Adipocyte (in vitro differentiated cells): ENCODE measurements at regions not wholly inside any gene's neighbourhood (a gene's known extent, or its start where the extent isn't known, plus 50 kb on each side); places are given as distances from the start of the nearest gene placed in this dataset.
A peak's percentile ranks its signal among the peaks of the same experiment; 100 is the strongest.

Experiments used
- DNase-seq: peaks from one replicate; pipeline ENCODE4 v3.0.0-alpha.2; 2015; ENCODE audit warnings: low read depth
- H3K27me3 ChIP-seq: replicated peaks from 2 replicates; pipeline ENCODE4 v1.7.0; 2013; ENCODE audit warnings: mild to moderate bottlenecking, low read length, moderate library complexity; ENCODE audit not compliant: control insufficient read depth, insufficient read depth
- H3K36me3 ChIP-seq: 2 replicates; pipeline ENCODE4 v1.7.0; 2013; ENCODE audit warnings: low read length, mild to moderate bottlenecking, moderate library complexity; ENCODE audit not compliant: control insufficient read depth, insufficient read depth, severe bottlenecking
- H3K4me1 ChIP-seq: 2 replicates; pipeline ENCODE4 v1.7.0; 2013; ENCODE audit warnings: mild to moderate bottlenecking, low read length, moderate library complexity; ENCODE audit not compliant: control insufficient read depth, insufficient read depth
- H3K4me3 ChIP-seq: 2 replicates; pipeline ENCODE4 v1.7.0; 2013; ENCODE audit warnings: mild to moderate bottlenecking, low read length, moderate library complexity
- H3K9ac ChIP-seq: 2 replicates; pipeline ENCODE4 v1.7.0; 2013; ENCODE audit warnings: mild to moderate bottlenecking, low read length, moderate library complexity
- H3K9me3 ChIP-seq: 2 replicates; pipeline ENCODE4 v1.7.0; 2013; ENCODE audit warnings: mild to moderate bottlenecking, low read length, moderate library complexity; ENCODE audit not compliant: control insufficient read depth

GRCh38 chr2:216564611-216565010 lies 66.0 kb downstream of the RPL37A start:
- no peak for DNase-seq
- H3K36me3 ChIP-seq, result no peaks in the 10 kb centered on the region
- no peaks in the 10 kb centered on the region for H3K9me3 ChIP-seq
- peaks cover 16% of the 10 kb centered on the region for H3K4me1 ChIP-seq
- H3K27me3 ChIP-seq, result no peaks in the 10 kb centered on the region
- H3K4me3 ChIP-seq, result no peak overlapping the region
- no peak overlapping the region for H3K9ac ChIP-seq

GRCh38 chr2:216565956-216566355 lies 67.3 kb upstream of the IGFBP2 start:
- Histone ChIP-seq H3K9ac (no peak overlapping the region), H3K4me3 (no peak overlapping the region), H3K9me3 (peaks cover under 1% of the 10 kb centered on the region), H3K36me3 (no peaks in the 10 kb centered on the region), H3K4me1 (peaks cover 9% of the 10 kb centered on the region), H3K27me3 (no peaks in the 10 kb centered on the region)
- DNase-seq, result no peak

GRCh38 chr2:216568576-216568975 lies 64.6 kb upstream of the IGFBP2 start:
- H3K27me3 ChIP-seq, result no peaks in the 10 kb centered on the region
- H3K9ac ChIP-seq, result no peak overlapping the region
- DNase-seq, result no peak
- no peak overlapping the region for H3K4me3 ChIP-seq
- H3K9me3 ChIP-seq, result peaks cover 6% of the 10 kb centered on the region
- H3K4me1 ChIP-seq, result peaks cover 15% of the 10 kb centered on the region
- no peaks in the 10 kb centered on the region for H3K36me3 ChIP-seq

GRCh38 chr2:216569765-216570164 lies 63.5 kb upstream of the IGFBP2 start:
- no peak overlapping the region for H3K4me3 ChIP-seq
- no peak overlapping the region for H3K9ac ChIP-seq
- H3K27me3 ChIP-seq, result no peaks in the 10 kb centered on the region
- peaks cover 27% of the 10 kb centered on the region for H3K4me1 ChIP-seq
- H3K36me3 ChIP-seq, result no peaks in the 10 kb centered on the region
- peaks cover 6% of the 10 kb centered on the region for H3K9me3 ChIP-seq
- DNase-seq, result no peak

- Histone ChIP-seq H3K4me1 (peaks cover 32% of the 10 kb centered on the region), H3K9me3 (peaks cover 6% of the 10 kb centered on the region), H3K9ac (no peak overlapping the region), H3K27me3 (no peaks in the 10 kb centered on the region), H3K36me3 (no peaks in the 10 kb centered on the region), H3K4me3 (no peak overlapping the region)
- no peak for DNase-seq
Measured at GRCh38 chr2:216570357-216570756, 62.9 kb upstream of the IGFBP2 start.

GRCh38 chr2:216571178-216571908 lies 61.9 kb upstream of the IGFBP2 start:
- Histone ChIP-seq H3K27me3 (no peaks in the 10 kb centered on the region), H3K9me3 (peaks cover 6% of the 10 kb centered on the region), H3K36me3 (no peaks in the 10 kb centered on the region), H3K4me3 (no peak overlapping the region), H3K9ac (no peak overlapping the region), H3K4me1 (peaks cover 33% of the 10 kb centered on the region)
- DNase-seq, result no peak

GRCh38 chr2:216571909-216572513 lies 61.2 kb upstream of the IGFBP2 start:
- Histone ChIP-seq H3K9me3 (peaks cover 6% of the 10 kb centered on the region), H3K27me3 (no peaks in the 10 kb centered on the region), H3K9ac (no peak overlapping the region), H3K36me3 (no peaks in the 10 kb centered on the region), H3K4me1 (peaks cover 33% of the 10 kb centered on the region), H3K4me3 (no peak overlapping the region)
- DNase-seq, result no peak

GRCh38 chr2:216572582-216573578 lies 60.3 kb upstream of the IGFBP2 start:
- Histone ChIP-seq H3K9me3 (peaks cover 6% of the 10 kb centered on the region), H3K27me3 (no peaks in the 10 kb centered on the region), H3K4me3 (no peak overlapping the region), H3K36me3 (no peaks in the 10 kb centered on the region), H3K9ac (peak overlapping the region; percentile 20), H3K4me1 (peaks cover 31% of the 10 kb centered on the region)
- DNase-seq, result peak; percentile 34

GRCh38 chr2:216574046-216574445 lies 59.2 kb upstream of the IGFBP2 start:
- Histone ChIP-seq H3K9me3 (peaks cover 6% of the 10 kb centered on the region), H3K27me3 (no peaks in the 10 kb centered on the region), H3K36me3 (no peaks in the 10 kb centered on the region), H3K4me1 (peaks cover 26% of the 10 kb centered on the region), H3K9ac (peak overlapping the region; percentile 25), H3K4me3 (no peak overlapping the region)
- peak; percentile 67 for DNase-seq

- H3K9me3 ChIP-seq, result peaks cover 6% of the 10 kb centered on the region
- H3K36me3 ChIP-seq, result no peaks in the 10 kb centered on the region
- H3K27me3 ChIP-seq, result no peaks in the 10 kb centered on the region
- DNase-seq, result no peak
- H3K9ac ChIP-seq, result peak overlapping the region; percentile 25
- H3K4me3 ChIP-seq, result no peak overlapping the region
- peaks cover 26% of the 10 kb centered on the region for H3K4me1 ChIP-seq
Measured at GRCh38 chr2:216574586-216574985, 58.6 kb upstream of the IGFBP2 start.

GRCh38 chr2:216575465-216575864 lies 57.8 kb upstream of the IGFBP2 start:
- H3K4me1 ChIP-seq, result peaks cover 26% of the 10 kb centered on the region
- no peaks in the 10 kb centered on the region for H3K36me3 ChIP-seq
- peaks cover 6% of the 10 kb centered on the region for H3K9me3 ChIP-seq
- DNase-seq, result no peak
- peaks cover 5% of the 10 kb centered on the region for H3K27me3 ChIP-seq
- no peak overlapping the region for H3K4me3 ChIP-seq
- no peak overlapping the region for H3K9ac ChIP-seq
